A172 (cell line): ENCODE measurements at regions not wholly inside any gene's neighbourhood (a gene's known extent, or its start where the extent isn't known, plus 50 kb on each side); places are given as distances from the start of the nearest gene placed in this dataset.
A peak's percentile ranks its signal among the peaks of the same experiment; 100 is the strongest.

Source experiments
- DNase-seq: peaks from one replicate; pipeline ENCODE4 v3.0.0-alpha.2; 2015; ENCODE audit warnings: low spot score

DNA sequence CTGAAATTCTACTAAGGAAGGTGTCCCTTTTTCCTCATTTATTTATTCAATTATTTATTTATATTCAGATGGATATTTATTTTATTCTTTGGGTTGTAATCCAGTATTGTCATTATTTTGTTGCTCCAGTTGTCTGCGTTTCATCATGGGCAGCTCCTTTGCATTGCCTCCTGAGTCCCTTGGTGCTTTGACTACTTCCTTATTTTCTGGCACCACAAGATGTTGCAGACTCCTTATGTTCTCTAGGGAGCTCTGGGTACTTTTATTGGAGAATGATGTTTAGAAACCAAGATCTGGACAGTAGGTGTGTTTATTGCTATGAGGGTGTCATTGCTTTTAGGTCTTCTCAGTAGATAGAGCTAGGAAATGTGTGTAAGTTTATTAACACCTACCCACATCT is 59.9 kb upstream of the ERRFI1 start:
- no peak for DNase-seq

DNA sequence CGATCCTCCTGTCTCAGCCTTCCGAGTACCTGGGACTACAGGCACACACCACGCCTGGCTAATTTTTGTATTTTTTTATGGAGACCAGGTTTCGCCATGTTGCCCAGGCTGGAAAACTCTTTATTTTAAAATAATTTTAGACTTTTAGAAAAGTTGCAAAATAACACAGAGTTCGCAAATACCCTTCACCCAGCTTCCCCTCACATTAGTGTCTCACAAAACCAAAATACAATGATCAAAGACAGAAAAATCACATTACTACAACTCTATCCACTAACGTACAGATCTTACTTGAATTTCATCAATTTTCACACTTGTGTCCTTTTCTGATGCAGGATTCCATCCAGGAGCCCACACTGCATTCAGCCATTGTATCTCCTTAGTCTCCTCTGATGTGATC is 58.8 kb upstream of the ERRFI1 start:
- DNase-seq: no peak

DNA sequence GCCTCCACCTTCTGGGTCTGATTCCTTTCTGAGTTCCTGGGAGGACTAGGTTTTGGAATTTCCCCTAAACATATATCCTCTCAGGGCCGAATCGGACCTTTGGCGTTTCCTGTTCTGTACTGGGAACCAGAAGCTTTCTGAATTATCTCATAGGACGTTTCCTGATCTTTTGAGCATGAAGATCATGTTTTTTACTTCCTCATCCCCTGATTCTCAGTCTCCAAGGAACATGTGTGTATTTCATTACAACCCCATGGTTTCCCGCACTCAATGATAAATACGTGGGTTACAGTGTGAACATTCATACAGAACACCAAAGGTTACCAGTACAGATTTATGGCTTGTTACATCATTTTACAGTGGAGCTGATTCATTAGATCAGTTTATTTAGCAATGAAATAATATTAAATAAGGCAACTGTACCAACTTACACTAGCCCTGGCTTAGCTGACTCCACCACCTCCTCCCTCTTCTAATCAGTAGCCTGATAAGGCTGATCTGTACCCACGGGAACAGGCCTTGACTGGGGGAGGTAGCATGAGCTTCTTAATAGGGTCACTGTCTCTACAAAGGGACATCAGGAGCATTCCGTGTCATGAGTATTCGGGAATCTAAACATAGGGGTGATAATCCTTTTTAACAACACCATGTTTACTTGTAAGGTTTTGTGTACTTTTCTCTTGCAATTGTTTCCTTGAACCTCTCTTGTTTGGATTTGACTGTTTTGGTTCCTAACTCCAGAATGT is 57.8 kb upstream of the ERRFI1 start:
- DNase-seq: peak; percentile 28

DNA sequence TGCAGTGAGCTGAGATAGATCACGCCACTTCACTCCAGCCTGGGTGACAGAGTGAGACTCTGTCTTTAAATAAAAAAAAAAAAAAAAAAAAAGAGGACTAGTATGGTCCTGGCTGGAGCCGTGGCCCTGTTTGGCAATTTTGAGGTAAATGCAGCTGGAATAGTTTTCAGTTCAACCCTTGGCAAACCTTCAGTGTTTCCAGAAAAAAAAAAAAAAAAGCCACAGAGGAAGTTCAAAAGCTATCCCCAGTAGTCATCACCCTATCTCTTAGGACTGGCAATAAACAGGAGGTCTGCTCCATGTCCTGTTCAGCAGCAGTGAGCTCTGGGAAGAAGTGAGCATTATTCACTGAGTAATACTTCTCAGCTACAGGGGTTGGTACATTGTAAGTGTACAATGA is 56.8 kb upstream of the ERRFI1 start:
- peak; percentile 35 for DNase-seq

DNA sequence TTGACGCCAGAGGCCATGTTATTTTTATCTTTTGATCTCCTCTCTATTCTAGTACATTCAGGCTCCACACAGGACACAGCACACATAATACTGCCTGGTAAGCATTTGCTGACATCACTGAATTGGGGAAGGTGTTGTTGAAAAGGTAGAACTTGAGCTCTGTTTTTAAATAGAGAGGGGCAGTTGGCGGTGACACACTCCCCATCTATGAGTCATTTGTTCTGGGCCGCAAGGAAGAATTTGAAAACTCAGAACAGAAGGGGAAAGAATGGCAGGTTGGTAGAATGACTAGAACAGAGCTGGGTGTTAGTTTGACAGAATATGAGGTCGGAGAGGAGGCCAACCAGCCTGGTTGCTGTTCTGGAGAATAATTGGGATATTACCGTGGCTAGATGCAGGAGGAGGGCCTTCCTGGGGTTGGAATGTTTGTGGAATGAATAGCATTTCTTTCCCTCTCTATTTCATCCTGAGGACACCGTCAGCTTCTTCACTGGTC is 52.1 kb upstream of the ERRFI1 start:
- DNase-seq: peak; percentile 78

DNA sequence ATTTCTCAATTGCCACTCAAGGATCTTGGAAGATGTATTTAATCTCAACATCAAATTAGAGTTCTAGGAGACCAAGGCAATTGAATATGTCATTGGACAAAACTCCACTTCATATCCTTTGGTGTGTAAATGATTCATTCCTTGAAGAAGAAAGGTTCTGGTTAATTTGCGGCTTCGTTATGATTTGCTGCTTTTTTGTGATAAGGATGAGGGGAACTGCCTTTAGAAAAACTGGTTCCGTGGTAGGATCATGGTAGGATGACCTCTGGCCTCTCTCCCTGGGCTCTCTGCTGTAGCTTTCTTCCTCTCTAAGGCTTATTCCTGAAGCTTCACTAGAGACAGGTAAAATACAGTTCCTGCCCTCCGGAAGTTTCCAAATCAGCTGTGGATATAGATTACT is 51.5 kb upstream of the ERRFI1 start:
- peak; percentile 39 for DNase-seq

DNA sequence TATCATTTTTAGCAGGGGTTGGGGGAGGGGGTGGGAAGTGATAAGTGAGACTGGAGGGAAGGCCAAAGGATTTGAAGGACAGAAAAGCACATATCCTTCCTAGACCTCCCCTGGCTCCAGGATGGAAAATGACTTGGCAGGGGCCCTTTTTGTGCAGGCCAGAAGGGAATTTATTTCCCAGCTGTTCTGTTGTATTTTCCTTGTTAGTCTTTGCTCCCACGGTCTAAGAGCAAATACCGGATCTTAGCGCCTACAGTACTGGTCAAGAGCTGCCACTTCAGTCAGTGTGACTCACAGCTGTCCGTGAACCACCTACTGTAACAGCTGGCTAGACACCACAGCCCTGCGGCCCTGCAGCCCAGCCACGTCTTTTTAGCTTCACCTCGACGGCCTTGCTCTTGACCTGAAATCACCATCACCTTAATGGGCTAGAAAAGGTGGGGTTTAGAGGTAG is 51.0 kb upstream of the ERRFI1 start:
- DNase-seq: peak; percentile 92

DNA sequence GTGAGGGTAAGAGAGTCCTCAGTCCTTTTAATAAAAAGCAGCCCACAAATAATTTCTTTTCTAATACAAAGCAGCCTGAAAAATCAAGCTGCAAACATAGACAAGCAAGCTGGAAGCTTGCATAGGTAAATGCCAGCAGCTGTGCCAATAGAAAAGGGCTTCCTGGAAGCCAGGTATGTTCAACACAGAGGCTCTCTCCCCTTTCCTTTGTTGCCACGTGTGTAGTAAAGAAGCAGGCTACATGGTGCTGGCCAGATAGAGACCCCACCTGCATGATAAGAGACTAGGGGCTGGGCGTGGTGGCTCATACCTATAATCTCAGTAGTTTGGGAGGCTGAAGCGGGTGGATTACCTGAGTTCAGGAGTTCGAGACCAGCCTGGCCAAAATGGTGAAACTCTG is 50.1 kb upstream of the ERRFI1 start:
- no peak for DNase-seq
